OCI-LY1 (cell line): ENCODE measurements at regions not wholly inside any gene's neighbourhood (a gene's known extent, or its start where the extent isn't known, plus 50 kb on each side); places are given as distances from the start of the nearest gene placed in this dataset.
"Not testable (repeated sequence)": the region's sequence is repeated elsewhere in the genome, so short reads cannot be mapped to it uniquely, and the experiment has no call there.

Source experiments
- H2AFZ ChIP-seq: fragments of 200-600 bp; sonication (generic), shearing (Covaris generic); 2 replicates; pipeline ENCODE4 v1.6.0; 2014; ENCODE audit warnings: antibody characterized with exemption, mild to moderate bottlenecking, low read length
- H3F3A ChIP-seq: fragments of 200-600 bp; sonication (generic), shearing (Covaris generic); 2 replicates; pipeline ENCODE4 v1.6.0; 2014; ENCODE audit warnings: mild to moderate bottlenecking, antibody characterized with exemption, low read length, moderate library complexity; ENCODE audit not compliant: insufficient read depth
- H3K27ac ChIP-seq: fragments of 200-600 bp; sonication (generic); 2 replicates; pipeline ENCODE4 v1.5.1; 2014; ENCODE audit warnings: low read length, mixed run types, mild to moderate bottlenecking, low read depth; ENCODE audit not compliant: poor library complexity, severe bottlenecking
- H3K27me3 ChIP-seq: fragments of 200-600 bp; sonication (generic); 2 replicates; pipeline ENCODE4 v1.6.0; 2014; ENCODE audit warnings: antibody characterized with exemption, mild to moderate bottlenecking, low read length, moderate library complexity; ENCODE audit not compliant: insufficient read depth
- H3K36me3 ChIP-seq: fragments of 200-600 bp; sonication (generic); 2 replicates; pipeline ENCODE4 v1.6.1; 2014; ENCODE audit warnings: mild to moderate bottlenecking, antibody characterized with exemption, low read length, moderate library complexity, mixed read lengths; ENCODE audit not compliant: insufficient read depth
- H3K4me1 ChIP-seq: fragments of 200-600 bp; sonication (generic); 2 replicates; pipeline ENCODE4 v1.5.1; 2014; ENCODE audit warnings: mild to moderate bottlenecking, low read length, moderate library complexity; ENCODE audit not compliant: insufficient read depth, severe bottlenecking
- H3K4me2 ChIP-seq: fragments of 200-600 bp; sonication (generic), shearing (Covaris generic); 2 replicates; pipeline ENCODE4 v1.6.1; 2014; ENCODE audit warnings: low read length
- H3K4me3 ChIP-seq: fragments of 200-600 bp; sonication (generic); 2 replicates; pipeline ENCODE4 v1.5.1; 2014; ENCODE audit warnings: low read length, low read depth, mild to moderate bottlenecking, mixed read lengths; ENCODE audit not compliant: poor library complexity, severe bottlenecking
- H3K79me2 ChIP-seq: fragments of 200-600 bp; shearing (Covaris generic); 2 replicates; pipeline ENCODE4 v1.6.1; 2016; ENCODE audit warnings: mixed run types, low read length, mixed read lengths; ENCODE audit not compliant: insufficient read depth
- H3K9ac ChIP-seq: fragments of 200-600 bp; sonication (generic), shearing (Covaris generic); 2 replicates; pipeline ENCODE4 v1.6.1; 2014; ENCODE audit warnings: mild to moderate bottlenecking, low read length, mixed read lengths
- H3K9me2 ChIP-seq: fragments of 200-600 bp; sonication (generic), shearing (Covaris generic); 2 replicates; pipeline ENCODE4 v1.6.1; 2014; ENCODE audit warnings: low read depth, mild to moderate bottlenecking, low read length, mixed read lengths
- H3K9me3 ChIP-seq: fragments of 200-600 bp; shearing (Covaris generic); 2 replicates; pipeline ENCODE4 v1.6.1; 2014; ENCODE audit warnings: low read length, mixed read lengths
- H4K20me1 ChIP-seq: fragments of 200-600 bp; sonication (generic), shearing (Covaris generic); 2 replicates; pipeline ENCODE4 v1.6.0; 2016; ENCODE audit warnings: mild to moderate bottlenecking, low read length; ENCODE audit not compliant: insufficient read depth
- EZH2 ChIP-seq: fragments of 200-600 bp; sonication (generic), shearing (Covaris generic); IDR thresholded peaks from 2 replicates; pipeline ENCODE4 v1.8.0; 2017; ENCODE audit warnings: borderline replicate concordance, mixed run types, mild to moderate bottlenecking, antibody characterized with exemption, low read length, moderate library complexity, mixed read lengths
- TF ChIP-seq, protein P1 (sequence below): fragments of 200-600 bp; sonication (generic), shearing (Covaris generic); IDR thresholded peaks from 2 replicates; pipeline ENCODE4 v1.5.1; 2017; ENCODE audit warnings: mild to moderate bottlenecking, antibody characterized with exemption, low read length, moderate library complexity, mixed read lengths

DNA sequence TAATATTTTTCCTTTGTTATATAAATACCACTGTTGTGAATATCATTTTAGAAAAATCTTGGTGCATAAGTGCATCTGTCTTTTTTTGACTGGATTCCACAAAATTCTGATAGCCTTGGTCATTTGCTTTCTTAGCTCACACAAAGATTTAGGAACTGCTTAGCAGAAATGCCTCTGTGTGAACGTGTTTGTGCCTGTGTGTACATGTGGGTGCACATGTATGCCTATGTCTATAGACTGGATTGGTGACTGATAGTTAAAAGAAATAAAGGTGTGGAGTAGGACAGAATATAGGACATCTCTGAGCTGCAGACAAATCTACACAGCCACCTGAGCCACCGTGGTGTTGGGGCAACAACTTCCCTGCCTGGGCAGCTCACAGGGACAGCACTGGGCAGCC lies 93.8 kb downstream of the TSN start:
- H2AFZ ChIP-seq: no peak overlapping the region
- H4K20me1 ChIP-seq: no peaks in the 10 kb centered on the region
- no peaks in the 10 kb centered on the region for H3K9me3 ChIP-seq
- no peaks in the 10 kb centered on the region for H3F3A ChIP-seq
- H3K79me2 ChIP-seq: no peaks in the 10 kb centered on the region
- H3K27me3 ChIP-seq: no peaks in the 10 kb centered on the region
- H3K4me3 ChIP-seq: no peak overlapping the region
- H3K4me2 ChIP-seq: no peak overlapping the region
- no peaks in the 10 kb centered on the region for H3K9me2 ChIP-seq
- no peaks in the 10 kb centered on the region for H3K36me3 ChIP-seq
- H3K4me1 ChIP-seq: no peaks in the 10 kb centered on the region
- no peak overlapping the region for H3K27ac ChIP-seq
- no peak overlapping the region for H3K9ac ChIP-seq
- TF ChIP-seq EZH2: no peak
- TF ChIP-seq, protein P1, sequence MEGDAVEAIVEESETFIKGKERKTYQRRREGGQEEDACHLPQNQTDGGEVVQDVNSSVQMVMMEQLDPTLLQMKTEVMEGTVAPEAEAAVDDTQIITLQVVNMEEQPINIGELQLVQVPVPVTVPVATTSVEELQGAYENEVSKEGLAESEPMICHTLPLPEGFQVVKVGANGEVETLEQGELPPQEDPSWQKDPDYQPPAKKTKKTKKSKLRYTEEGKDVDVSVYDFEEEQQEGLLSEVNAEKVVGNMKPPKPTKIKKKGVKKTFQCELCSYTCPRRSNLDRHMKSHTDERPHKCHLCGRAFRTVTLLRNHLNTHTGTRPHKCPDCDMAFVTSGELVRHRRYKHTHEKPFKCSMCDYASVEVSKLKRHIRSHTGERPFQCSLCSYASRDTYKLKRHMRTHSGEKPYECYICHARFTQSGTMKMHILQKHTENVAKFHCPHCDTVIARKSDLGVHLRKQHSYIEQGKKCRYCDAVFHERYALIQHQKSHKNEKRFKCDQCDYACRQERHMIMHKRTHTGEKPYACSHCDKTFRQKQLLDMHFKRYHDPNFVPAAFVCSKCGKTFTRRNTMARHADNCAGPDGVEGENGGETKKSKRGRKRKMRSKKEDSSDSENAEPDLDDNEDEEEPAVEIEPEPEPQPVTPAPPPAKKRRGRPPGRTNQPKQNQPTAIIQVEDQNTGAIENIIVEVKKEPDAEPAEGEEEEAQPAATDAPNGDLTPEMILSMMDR: no peak

DNA sequence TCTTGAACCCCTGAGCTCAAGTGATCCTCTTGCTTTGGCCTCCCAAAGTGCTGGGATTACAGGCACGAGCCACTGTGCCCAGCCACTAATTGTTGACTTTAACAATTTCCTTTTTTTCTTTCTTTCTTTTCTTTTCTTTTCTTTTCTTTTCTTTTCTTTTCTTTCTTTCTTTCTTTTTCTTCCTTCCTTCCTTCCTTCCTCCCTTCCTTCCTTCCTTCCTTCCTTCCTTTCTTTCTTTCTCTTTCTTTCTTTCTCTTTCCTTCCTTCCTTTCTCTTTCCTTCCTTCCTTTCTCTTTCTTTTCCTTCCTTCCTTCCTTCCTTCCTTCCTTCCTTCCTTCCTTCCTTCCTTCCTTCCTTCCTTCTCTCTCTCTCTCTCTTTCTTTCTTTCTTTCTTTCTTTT lies 97.7 kb downstream of the TSN start:
- not testable (repeated sequence) for H3K9ac ChIP-seq, H3K9me3 ChIP-seq, H3K27me3 ChIP-seq, H3F3A ChIP-seq, H3K27ac ChIP-seq, H3K4me3 ChIP-seq, H2AFZ ChIP-seq, H3K36me3 ChIP-seq, H4K20me1 ChIP-seq, H3K4me1 ChIP-seq, H3K9me2 ChIP-seq, H3K79me2 ChIP-seq, H3K4me2 ChIP-seq

DNA sequence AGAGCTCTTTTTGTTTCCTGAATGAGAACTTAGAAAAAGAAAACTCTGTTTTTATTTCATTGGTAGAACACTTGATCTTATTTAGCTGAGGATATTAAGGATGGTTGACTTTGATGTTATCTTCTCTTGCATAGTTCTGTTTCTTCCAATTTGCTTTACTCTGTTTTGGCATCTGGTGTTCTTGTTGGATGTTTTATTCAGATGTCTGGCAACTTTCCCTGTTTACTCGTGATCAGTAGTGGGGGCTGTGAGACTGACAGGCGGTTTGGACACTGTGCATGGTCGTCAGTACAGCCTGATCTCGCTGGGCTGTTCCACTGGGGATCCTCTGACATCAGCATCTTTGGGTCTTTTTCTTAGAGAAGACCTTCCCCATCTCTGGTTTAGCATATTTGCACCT lies 100.1 kb downstream of the TSN start:
- no peaks in the 10 kb centered on the region for H3K4me1 ChIP-seq
- H3K27me3 ChIP-seq: no peaks in the 10 kb centered on the region
- TF ChIP-seq EZH2: no peak
- TF ChIP-seq, protein P1: no peak
- H2AFZ ChIP-seq: no peak overlapping the region
- H3K36me3 ChIP-seq: no peaks in the 10 kb centered on the region; the same call in 1 of the 2 replicates
- no peak overlapping the region for H3K4me3 ChIP-seq
- H3K9me2 ChIP-seq: no peaks in the 10 kb centered on the region
- H3K9ac ChIP-seq: no peak overlapping the region
- no peak overlapping the region for H3K4me2 ChIP-seq
- no peaks in the 10 kb centered on the region for H4K20me1 ChIP-seq
- peaks cover 7% of the 10 kb centered on the region for H3K9me3 ChIP-seq
- H3F3A ChIP-seq: no peaks in the 10 kb centered on the region
- no peak overlapping the region for H3K27ac ChIP-seq
- H3K79me2 ChIP-seq: no peaks in the 10 kb centered on the region

DNA sequence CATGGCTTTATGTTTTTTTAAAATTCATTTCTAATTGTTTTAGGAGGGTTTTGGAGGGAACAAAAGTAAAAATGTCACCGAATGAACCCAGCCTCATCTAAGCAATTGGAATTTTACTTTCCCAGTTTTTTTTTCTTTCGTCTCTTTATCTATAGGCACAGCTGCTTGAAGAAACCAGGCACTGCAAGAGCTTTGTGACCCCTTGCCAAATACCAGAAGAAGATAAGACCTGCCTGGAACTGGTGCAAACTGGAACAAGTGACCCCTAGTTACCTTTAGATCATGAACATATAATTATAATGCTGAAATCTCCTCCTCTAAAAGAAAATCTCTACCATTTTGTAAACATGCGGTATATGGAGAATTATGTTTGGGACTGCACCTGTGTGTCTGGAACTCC lies 100.9 kb downstream of the TSN start:
- TF ChIP-seq, protein P1: no peak
- TF ChIP-seq EZH2: no peak
- H3F3A ChIP-seq: no peaks in the 10 kb centered on the region

More for the DNA sequence above, 100.9 kb downstream of the TSN start:
- H3K9ac ChIP-seq: no peak overlapping the region
- no peak overlapping the region for H3K4me2 ChIP-seq
- no peaks in the 10 kb centered on the region for H3K79me2 ChIP-seq
- H3K36me3 ChIP-seq: no peaks in the 10 kb centered on the region; the same call in 1 of the 2 replicates
- no peak overlapping the region for H2AFZ ChIP-seq
- H4K20me1 ChIP-seq: no peaks in the 10 kb centered on the region
- H3K4me3 ChIP-seq: no peak overlapping the region
- no peaks in the 10 kb centered on the region for H3K9me2 ChIP-seq
- peaks cover 7% of the 10 kb centered on the region for H3K9me3 ChIP-seq
- H3K27ac ChIP-seq: no peak overlapping the region
- 0 out of 2 replicates have a peak, but pooled peaks cover 5% of the 10 kb centered on the region for H3K27me3 ChIP-seq
- no peaks in the 10 kb centered on the region for H3K4me1 ChIP-seq
